ENCODE measurements at regions not wholly inside any gene's neighbourhood (a gene's known extent, or its start where the extent isn't known, plus 50 kb on each side); places are given as distances from the start of the nearest gene placed in this dataset.
A peak's percentile ranks its signal among the peaks of the same experiment; 100 is the strongest.

- Mint-ChIP-seq H3K36me3 (no peaks in the 10 kb centered on the region), H3K9me3 (no peaks in the 10 kb centered on the region), H3K4me1 (no peaks in the 10 kb centered on the region), H3K4me3 (no peak overlapping the region), H3K27me3 (ENCODE audit: insufficient read depth, low read depth) (no peaks in the 10 kb centered on the region), H3K27ac (no peak overlapping the region)
- Histone ChIP-seq H3K36me3 (no peaks in the 10 kb centered on the region), H3K4me1 (no peaks in the 10 kb centered on the region), H3K9ac (no peak overlapping the region), H3K79me2 (ENCODE audit: low read depth) (no peaks in the 10 kb centered on the region), H2AFZ (replicated peaks) (no peak overlapping the region), H3K9me3 (ENCODE audit: low read depth) (peaks cover under 1% of the 10 kb centered on the region), H4K20me1 (ENCODE audit: low read depth) (no peaks in the 10 kb centered on the region), H3K27me3 (no peaks in the 10 kb centered on the region), H3K27ac (no peak overlapping the region), H3K4me2 (no peak overlapping the region), H3K4me3 (no peak overlapping the region), H3F3A (ENCODE audit: low read depth) (no peaks in the 10 kb centered on the region)
- no peak for TF ChIP-seq EZH2 (IDR thresholded peaks at IDR 0.05)
- TF ChIP-seq, protein P1, sequence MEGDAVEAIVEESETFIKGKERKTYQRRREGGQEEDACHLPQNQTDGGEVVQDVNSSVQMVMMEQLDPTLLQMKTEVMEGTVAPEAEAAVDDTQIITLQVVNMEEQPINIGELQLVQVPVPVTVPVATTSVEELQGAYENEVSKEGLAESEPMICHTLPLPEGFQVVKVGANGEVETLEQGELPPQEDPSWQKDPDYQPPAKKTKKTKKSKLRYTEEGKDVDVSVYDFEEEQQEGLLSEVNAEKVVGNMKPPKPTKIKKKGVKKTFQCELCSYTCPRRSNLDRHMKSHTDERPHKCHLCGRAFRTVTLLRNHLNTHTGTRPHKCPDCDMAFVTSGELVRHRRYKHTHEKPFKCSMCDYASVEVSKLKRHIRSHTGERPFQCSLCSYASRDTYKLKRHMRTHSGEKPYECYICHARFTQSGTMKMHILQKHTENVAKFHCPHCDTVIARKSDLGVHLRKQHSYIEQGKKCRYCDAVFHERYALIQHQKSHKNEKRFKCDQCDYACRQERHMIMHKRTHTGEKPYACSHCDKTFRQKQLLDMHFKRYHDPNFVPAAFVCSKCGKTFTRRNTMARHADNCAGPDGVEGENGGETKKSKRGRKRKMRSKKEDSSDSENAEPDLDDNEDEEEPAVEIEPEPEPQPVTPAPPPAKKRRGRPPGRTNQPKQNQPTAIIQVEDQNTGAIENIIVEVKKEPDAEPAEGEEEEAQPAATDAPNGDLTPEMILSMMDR (IDR thresholded peaks at IDR 0.05) = peak; percentile 81
- no peak for TF ChIP-seq EZH2phosphoT487 (IDR thresholded peaks at IDR 0.05)
- DNase-seq (ENCODE audit: low spot score) = peak; percentile 76
Measured at GRCh38 chr21:14773777-14774345, 227.7 kb upstream of the SAMSN1 start.

GRCh38 chr21:14771593-14771992 lies 225.5 kb upstream of the SAMSN1 start:
- Mint-ChIP-seq H3K4me1 (no peaks in the 10 kb centered on the region), H3K27ac (no peak overlapping the region), H3K36me3 (no peaks in the 10 kb centered on the region), H3K27me3 (ENCODE audit: insufficient read depth, low read depth) (no peaks in the 10 kb centered on the region), H3K9me3 (no peaks in the 10 kb centered on the region), H3K4me3 (no peak overlapping the region)
- H3K9me3 ChIP-seq (ENCODE audit: low read depth) = no peaks in the 10 kb centered on the region
- no peak overlapping the region for H2AFZ ChIP-seq (replicated peaks)
- H3F3A ChIP-seq (ENCODE audit: low read depth) = no peaks in the 10 kb centered on the region
- TF ChIP-seq EZH2phosphoT487 (IDR thresholded peaks at IDR 0.05) = no peak
- no peak for TF ChIP-seq EZH2 (IDR thresholded peaks at IDR 0.05)
- TF ChIP-seq, protein P1 (IDR thresholded peaks at IDR 0.05) = no peak
- no peaks in the 10 kb centered on the region for H3K4me1 ChIP-seq
- H3K9ac ChIP-seq = no peak overlapping the region
- no peaks in the 10 kb centered on the region for H3K36me3 ChIP-seq
- H3K4me2 ChIP-seq = no peak overlapping the region
- no peak overlapping the region for H3K4me3 ChIP-seq
- no peak overlapping the region for H3K27ac ChIP-seq
- no peaks in the 10 kb centered on the region for H4K20me1 ChIP-seq (ENCODE audit: low read depth)
- no peak for DNase-seq (ENCODE audit: low spot score)
- H3K79me2 ChIP-seq (ENCODE audit: low read depth) = no peaks in the 10 kb centered on the region
- no peaks in the 10 kb centered on the region for H3K27me3 ChIP-seq

GRCh38 chr21:14768042-14768441 lies 221.9 kb upstream of the SAMSN1 start:
- TF ChIP-seq, protein P1 (IDR thresholded peaks at IDR 0.05) = no peak
- TF ChIP-seq EZH2 (IDR thresholded peaks at IDR 0.05) = no peak
- Histone ChIP-seq H3K27ac (no peak overlapping the region), H3K79me2 (ENCODE audit: low read depth) (no peaks in the 10 kb centered on the region), H2AFZ (replicated peaks) (no peak overlapping the region), H4K20me1 (ENCODE audit: low read depth) (no peaks in the 10 kb centered on the region), H3K9me3 (ENCODE audit: low read depth) (no peaks in the 10 kb centered on the region), H3K27me3 (no peaks in the 10 kb centered on the region), H3K4me1 (no peaks in the 10 kb centered on the region), H3K36me3 (no peaks in the 10 kb centered on the region), H3F3A (ENCODE audit: low read depth) (no peaks in the 10 kb centered on the region), H3K4me2 (no peak overlapping the region), H3K4me3 (no peak overlapping the region), H3K9ac (no peak overlapping the region)
- H3K4me3 Mint-ChIP-seq = no peak overlapping the region
- DNase-seq (ENCODE audit: low spot score) = no peak
- no peaks in the 10 kb centered on the region for H3K27me3 Mint-ChIP-seq (ENCODE audit: insufficient read depth, low read depth)
- no peaks in the 10 kb centered on the region for H3K36me3 Mint-ChIP-seq
- peaks cover 3% of the 10 kb centered on the region for H3K4me1 Mint-ChIP-seq
- no peak overlapping the region for H3K27ac Mint-ChIP-seq
- H3K9me3 Mint-ChIP-seq = no peaks in the 10 kb centered on the region
